HG03460 (cell line): ENCODE measurements at regions not wholly inside any gene's neighbourhood (a gene's known extent, or its start where the extent isn't known, plus 50 kb on each side); places are given as distances from the start of the nearest gene placed in this dataset.
"Not testable (repeated sequence)": the region's sequence is repeated elsewhere in the genome, so short reads cannot be mapped to it uniquely, and the experiment has no call there.

Experiments used
- ATAC-seq: cut with Tn5 transposase; IDR thresholded peaks from one replicate; pipeline ENCODE4 v1.9.1; 2021; ENCODE audit not compliant: unreplicated experiment

DNA sequence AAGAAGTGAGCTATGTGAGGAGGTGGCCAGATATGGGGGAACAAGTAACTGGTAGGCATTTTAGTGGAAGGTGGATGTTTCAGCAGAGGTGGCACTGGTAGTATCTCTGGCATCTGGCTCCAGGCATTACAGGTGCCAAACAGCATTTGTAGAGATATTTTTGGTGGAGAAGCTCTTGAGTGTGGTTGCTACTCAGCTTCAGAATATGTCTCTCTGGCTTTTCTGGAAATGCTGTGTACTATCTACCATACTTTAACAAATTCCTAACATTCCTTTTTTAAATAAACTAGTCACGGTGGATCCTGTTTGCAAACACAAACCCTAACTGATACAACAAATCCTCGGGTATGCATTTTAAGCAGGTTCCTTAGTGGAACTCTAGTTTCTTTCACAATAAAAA, 128.0 kb downstream of the BARX2 start:
- no peak for ATAC-seq

DNA sequence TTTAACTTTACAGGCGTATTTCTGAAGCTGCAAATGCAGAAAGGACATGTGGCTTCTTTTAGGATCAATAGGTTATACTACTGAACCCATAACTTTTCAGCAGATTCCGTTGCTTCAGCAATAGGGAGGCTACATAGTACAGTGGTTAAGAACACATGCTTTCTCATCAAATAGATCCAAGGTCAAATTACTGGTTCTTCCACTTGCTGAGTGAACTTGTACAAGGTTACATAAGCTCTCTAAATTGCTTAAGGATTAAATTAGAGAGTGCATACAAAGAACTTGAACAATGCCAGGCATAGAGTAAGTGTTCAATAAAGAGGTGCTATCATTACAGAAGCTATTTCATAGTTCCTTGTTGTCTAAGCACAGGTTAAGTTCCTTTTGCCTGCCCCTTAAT, 129.6 kb downstream of the BARX2 start:
- ATAC-seq = no peak

DNA sequence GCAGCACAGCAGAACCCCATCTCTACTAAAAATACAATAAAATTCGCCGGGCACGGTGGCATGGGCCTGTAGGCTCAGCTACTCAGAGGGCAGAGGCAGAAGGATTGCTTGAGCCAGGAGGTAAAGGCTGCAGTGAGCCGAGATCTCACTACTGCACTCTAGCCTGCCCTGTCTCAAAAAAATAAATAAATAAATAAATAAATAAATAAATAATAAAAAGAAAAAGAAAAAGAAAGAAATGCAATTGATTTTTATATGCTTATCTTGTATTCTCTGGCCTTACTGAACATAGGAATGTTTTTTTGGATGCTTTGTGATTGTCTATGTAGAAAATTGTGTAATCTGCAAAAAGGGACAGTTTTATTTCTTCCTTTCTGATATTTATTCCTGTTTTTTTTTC, 132.5 kb downstream of the BARX2 start:
- no peak for ATAC-seq

DNA sequence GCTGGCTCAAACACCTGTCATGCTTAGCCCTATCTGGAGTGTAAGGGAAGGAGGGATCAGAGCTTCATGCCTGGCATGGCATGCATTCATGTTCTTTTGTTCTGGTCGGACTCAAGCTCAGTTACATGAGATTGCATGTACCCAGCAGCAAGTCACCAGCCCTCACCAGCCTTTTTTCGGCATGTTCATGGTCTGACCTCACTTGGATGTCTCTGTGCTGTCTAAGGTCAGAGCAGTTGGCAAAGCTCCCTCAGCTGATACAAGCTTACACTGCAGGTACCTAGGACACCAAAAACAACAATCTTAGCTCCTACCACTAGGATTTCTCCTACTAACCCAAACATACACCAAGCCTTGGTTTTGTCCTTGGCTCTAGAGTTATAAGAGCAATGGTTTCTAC, 152.6 kb downstream of the BARX2 start:
- ATAC-seq = no peak

DNA sequence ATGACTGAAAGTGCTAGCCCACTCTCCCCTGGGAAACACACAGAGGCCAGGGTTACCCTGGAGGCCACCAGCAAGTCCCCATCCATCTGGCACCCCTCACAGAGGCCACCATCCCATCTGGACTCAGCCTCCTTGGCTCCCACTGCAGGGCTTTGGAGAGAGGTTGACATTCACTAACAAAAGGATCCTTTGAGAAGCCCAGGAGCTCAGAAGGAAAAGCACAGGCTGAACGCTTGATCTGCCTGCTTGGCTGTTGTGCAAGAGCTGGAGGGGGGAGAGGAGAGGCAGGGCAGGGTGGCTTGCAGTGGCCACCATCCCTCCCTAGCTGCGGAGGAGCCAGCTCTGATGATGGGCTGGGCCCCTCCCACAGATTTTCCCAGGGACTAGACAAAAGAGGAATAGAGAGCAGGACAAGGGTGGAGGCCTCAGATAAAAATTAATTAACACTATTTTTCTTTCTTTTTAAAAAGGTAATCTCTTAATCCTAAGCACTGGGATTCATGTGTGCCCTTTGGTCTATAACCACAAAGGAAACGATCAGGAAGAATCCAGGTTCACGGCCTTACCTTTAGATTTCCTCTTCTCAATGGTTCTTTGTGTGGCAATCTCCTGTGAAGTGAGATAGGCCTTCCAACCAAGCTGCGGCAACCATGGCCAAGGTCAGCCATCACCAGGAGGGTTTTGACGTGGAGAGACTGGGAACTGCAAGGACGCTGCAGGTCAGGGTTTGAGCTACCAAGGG, 154.7 kb downstream of the BARX2 start:
- no peak for ATAC-seq

DNA sequence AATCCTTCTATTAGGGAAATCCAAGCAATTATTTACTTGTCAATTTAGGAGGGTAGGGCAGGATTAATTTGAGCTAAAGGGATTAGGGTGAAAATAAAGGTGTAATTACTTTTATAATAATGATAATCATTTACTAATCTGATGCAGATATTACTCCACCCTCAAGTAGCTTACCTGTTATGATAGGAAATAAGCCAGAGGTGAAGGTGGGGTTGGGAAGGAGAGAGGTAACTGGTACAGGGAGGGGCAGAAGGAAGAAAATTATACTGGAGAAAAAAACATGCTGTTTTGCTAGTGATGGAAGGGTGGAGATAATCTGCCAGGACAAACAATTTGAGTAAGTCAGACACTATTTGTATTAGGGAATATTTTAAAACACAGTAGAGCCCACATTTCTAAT, 157.7 kb downstream of the BARX2 start:
- ATAC-seq = no peak

DNA sequence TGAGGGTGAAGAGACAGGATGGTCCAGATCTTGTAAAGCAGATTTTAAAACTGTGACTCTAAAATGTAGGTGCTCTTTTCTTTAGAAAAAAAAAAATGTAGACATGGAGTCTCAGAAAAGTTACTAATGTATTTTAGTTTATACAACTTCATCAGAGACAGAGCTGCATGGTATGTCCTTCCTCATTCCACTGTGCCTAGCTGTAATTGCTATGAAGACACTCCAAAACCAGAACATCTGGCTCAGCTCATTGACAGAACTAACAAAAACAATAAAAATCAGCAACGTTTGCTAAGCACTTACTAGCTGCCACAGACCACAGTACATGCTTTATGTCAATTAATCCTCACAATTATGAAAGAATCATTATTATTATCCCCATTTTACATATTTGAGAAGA, 160.7 kb downstream of the BARX2 start:
- no peak for ATAC-seq

DNA sequence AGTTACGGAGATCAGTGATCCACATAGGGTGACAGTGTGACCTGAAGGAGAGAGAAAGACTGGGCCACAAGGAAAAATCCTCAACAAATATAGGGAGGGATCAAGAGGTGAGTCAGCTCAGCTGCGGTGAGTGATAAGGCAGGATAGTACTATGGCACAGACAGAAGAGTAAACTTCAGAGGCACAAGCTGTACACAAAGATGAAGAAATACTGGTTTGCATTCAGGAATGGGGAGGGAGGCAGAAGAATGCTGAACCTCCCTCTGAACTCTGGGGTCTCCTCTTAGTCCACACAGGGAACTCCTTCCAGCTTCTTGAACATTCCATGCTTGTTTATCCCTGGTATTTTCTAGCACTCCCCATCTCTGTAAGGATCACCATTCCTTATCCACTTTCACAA, 162.7 kb downstream of the BARX2 start:
- ATAC-seq = no peak

DNA sequence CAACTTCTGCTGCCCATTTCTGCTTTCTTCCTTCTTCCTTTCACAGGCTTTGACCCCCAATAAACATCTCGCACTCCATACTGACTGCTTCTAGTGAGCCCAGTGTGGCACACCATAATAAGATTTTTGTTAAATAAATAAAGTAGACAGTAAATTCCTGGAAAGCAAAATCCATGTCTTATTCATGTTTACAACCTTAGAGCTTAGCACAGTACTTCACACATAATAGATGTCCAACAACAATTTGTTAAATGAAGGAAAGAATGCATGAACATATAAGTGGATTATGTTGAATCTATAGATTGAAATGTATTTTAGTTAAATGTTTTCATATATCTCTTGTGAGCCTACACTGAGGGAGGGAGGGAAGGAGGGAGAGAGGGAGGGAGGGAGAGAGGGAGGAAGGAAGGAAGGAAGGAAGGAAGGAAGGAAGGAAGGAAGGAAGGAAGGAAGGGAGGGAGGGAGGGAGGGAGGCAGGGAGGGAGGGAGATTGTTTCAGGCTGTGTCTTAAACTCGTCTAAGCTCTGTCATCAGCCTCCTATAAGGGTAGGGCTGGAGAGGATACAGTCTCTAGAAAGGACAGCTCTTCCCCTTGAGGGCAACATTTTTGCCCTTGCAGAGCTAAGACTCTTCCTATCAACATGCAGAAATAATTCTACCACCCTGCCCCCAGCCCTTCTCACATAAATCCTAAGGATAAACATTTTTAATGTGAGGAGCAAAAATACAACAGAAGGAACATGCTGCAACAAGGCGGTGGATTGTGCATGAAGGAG, 168.1 kb downstream of the BARX2 start:
- ATAC-seq = no peak

DNA sequence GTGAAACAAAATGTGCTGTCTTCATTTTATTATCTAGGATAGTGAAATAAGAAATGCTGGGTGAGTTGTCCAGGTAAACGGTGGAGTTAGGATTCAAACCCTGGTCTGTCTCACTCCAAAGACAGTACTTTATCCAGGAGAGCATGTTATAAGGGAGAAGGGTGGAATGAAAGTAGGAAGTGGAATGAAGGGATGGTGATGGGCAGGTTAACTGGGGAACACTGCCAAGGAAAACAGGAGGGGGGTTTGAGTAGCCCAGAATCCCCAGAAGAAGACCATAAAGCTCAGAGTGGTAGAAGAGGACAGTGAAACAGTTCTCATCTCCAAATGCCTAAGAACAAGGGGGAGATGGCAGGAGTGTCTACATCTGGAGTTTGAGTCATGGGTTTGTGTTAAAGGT, 169.0 kb downstream of the BARX2 start:
- no peak for ATAC-seq

DNA sequence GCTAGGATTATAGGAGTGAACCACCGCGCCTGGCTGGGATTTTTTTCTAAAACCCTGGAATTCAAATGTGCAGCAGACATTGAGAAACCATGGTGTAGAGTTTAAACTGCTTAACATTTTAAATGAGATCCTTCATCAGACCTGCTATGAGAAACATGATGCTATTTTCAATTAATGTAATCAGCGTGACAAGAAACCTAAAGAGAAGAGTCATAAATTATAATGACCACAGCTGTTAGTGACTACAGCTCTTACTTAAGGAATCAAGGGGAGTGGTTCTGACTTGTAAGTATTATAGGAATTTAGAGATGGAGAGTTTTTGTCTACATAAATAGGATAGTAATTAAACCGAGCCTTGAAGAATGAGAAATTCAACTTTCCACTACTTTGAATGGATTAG, 170.6 kb downstream of the BARX2 start:
- ATAC-seq = no peak

DNA sequence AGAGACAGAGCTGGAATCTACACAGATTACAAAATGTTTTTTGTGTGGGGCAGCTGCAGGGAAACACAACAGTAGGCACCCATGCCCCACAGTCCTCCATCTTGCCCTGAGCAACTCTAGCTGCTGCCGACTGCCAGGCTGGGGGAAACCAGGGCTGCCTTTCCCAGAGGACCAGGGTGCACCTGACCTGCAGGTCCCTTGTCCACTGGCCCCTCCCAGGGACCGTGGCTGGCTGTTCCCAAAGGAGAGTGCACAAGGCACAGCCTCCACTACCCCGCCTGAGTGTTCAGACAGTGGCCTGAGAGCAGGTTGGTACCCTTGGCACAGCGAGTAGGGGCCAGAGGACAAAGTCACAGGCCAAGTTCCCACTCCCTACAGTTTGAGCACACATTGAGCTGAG, 181.8 kb downstream of the BARX2 start:
- ATAC-seq = no peak

DNA sequence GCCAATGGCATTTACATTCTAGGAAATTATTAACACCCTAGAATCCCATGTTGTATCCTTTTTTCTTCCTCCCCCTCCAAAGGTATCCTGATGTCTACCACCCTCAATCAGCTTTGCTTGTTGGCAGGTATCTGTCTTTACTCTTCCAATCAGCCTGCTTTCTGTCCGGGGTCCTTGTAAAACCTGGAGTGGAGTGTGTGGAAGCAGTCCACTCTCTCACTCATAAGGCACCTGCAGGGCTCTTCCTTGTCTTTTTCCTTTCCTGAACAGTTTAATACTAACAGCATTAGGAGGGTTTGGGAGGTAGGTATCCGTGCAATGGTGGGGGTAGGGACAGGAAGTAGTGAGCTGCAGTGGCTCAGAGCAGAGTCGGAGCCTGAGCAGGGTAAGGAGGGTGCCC, 193.4 kb downstream of the BARX2 start:
- ATAC-seq = no peak

DNA sequence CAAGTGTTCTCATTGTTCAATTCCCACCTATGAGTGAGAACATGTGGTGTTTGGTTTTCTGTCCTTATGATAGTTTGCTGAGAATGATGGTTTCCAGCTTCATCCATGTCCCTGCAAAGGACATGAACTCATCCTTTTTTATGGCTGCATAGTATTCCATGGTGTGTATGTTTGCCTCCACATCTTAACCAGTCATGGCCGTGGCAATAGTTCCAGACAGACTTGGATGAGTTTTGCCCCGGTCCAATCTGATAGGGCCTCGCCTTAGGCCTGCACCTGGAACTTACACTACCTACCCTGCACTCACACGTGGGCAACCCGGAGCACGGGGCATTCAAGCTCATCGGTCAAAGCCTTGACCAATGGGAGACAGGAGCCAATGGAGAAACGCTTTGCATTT, 197.0 kb downstream of the BARX2 start:
- not testable (repeated sequence) for ATAC-seq

DNA sequence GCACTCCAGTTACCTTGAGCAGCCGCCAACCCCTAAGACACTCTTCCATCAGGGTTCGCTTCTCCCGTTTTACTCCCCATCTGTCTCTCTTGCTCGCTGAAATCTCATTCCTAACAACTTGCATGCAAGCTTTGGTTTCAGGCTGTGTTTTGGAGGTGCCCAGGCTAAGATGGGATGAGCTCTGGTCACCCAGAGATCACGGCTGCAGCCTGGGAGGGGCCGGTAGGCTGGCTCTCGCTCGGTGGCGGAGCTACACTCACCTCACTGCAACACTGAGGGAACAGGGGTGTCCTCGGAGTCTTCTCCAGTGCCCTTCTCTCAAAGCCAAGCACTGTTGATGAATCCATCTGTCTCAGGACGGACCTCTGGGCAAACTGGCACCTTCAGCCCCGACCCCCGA, 197.5 kb downstream of the BARX2 start:
- ATAC-seq = no peak

DNA sequence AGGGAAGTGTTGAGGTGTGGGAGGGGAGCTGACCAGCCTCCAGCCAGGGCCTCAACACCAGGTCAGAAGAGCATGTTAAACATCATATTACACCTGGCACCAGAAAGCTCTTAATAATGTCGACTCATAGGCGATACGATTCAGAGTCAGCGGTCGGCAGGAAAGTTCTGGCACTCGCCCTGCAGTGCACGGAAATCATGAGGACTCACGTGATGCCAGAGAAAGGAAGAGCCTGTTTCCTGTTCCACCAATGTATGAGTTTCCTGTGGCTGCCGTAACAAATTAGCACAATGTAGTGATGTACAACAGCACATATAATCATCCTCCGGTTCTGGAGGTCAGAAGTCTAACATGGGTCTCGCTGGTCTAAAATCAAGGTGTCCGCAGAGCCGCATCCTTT, 198.8 kb downstream of the BARX2 start:
- no peak for ATAC-seq

DNA sequence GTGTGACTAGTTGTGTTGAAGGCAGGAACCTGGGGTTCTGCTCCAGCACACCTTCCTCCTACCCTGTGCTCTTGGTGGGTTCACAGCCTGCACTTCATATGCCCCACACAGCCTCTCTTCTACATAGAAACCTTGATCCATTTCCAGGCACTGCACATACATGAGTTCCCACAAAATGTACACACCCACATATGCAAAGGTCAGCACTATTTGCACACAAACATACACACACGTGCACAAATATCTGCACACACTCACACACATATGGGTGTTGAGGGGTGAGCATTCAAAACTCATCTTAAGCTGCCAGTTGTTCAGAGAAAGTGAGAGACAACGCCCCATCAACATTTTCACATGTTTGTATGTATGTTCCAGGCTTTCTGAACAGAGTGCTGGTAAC, 201.0 kb downstream of the BARX2 start:
- ATAC-seq = no peak

DNA sequence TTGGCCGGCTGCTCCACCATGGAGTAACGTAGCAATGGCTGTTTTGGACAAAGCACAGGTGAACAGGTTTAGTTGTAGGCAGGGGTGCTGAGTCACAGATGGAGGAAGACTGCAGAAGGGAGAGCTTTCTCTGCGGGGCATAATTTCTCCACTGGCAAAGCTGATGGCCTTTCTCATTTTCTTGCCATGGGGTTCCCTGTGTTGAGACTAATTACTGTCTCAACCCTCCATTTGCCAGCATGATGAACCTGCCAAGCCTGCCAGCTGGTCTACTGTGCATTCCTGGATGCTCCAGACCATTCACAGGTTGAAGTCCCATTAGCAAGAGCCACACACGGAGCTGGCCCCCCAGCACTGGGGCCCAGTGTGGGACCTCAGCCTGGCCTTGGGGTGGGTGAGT, 202.4 kb downstream of the BARX2 start:
- no peak for ATAC-seq

DNA sequence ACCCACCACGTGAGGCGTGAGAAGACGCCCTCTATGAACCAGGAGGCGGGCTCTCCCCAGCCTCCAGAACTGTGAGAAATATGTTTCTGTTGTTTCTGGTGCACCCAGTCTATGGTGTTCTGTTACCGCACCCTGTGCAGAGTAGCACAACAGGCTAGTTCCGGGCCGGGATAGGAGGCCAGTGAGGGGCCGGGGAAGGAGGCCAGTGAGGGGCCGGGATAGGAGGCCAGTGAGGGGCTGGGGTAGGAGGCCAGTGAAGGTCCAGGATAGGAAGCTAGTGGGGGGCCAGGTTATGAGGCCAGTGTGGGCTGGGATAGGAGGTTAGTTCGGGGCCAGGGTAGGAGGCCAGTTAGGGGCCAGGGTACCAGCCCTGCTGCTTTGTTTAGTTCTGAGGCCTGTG, 204.6 kb downstream of the BARX2 start:
- ATAC-seq = no peak

DNA sequence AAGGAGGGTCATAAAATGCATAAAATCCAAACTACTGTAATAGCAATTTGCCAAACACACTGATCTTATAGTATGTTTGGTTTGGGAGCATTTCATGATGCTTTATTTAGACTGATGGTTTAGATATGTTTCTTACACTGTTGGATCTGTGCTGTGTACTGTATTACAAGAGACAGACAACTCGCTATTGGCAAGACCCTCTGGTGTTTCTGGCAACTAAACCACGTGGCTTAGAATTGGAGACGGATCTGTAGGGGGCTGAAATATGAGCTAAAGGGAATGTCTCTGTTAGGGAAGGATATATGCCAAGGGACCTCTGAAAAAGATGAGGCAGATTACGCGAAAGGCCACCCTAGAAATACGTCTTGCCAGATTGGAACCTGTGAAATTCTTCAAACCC, 208.7 kb downstream of the BARX2 start:
- ATAC-seq = no peak

DNA sequence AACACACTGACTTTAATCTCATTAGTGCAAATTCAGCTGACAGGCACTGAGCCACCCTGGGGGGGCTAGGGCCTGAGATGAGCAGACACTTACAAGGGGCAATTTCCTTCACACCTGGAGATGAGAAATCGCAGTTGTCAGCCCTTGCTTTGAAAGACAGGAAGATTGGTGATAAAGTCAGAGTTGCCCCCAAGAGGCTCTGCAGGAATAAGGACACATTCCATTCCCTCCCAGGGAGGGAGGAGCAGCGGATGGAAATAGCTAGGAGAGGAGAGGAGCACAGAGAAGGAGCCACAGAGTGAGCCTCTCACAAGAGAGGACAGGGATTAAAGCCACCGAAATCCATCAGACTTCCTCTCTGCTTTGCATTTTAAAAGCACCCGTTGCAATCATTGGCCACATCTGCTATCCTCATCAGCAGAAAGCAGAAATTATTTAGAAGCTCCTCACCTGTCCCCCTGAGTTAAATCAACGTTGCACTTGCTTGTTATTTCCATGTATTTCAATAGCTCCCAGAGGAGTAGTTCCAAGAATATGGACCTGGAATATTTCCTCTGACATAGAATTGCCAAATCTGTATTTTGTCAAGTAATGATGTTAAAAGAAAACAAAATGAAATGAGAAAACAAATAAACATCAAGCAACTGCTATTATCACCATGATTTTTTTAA, 213.7 kb downstream of the BARX2 start:
- ATAC-seq = no peak

DNA sequence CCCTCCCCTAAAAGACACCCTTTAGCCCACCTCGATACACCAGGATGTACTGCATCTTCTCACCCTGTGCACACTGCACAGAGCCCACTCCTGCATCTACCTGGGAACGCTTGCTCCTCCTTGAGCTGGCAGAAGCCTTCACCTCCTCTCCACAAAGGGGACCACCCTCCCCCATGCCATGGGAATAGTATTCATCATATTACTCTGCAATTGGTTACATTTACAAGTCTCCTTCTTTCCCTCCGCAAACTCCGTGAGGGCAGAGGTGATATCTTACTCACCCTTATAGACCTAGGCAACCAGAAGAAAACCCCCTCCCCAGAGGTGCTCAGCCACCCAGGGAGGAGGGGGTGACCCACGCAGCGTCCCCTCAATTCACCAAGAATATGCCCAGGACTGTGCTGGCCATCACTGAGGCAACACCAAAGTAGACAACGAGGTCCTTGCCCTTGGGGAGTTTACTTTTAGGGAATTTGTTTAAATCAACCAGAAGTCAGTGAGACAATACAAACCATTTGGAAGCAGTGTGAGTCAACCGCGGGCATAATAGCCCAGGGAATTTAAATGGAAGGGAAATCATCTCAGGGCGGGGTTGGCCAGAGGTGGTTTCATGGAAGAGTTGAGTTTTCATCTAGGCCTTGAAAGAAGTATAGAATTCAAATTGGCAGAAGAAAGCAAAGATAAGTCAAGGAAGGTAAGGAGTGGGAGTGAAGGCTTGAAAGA, 214.5 kb downstream of the BARX2 start:
- ATAC-seq = no peak
